Stimulated activated CD4-positive, alpha-beta T cell treated with anti-CD3 and anti-CD28 coated beads, Interleukin-4, amount 100 ng/mL, for 4 hours (primary cell): ENCODE measurements at regions not wholly inside any gene's neighbourhood (a gene's known extent, or its start where the extent isn't known, plus 50 kb on each side); places are given as distances from the start of the nearest gene placed in this dataset.

Experiments
- DNase-seq, 2 experiments: peaks; one replicate each; pipeline ENCODE4 v3.0.0-alpha.2; 2020

- no peak for DNase-seq
These were observed 411.4 kb downstream of the CCDC91 start for GRCh38 chr12:28601570-28602058.

DNA sequence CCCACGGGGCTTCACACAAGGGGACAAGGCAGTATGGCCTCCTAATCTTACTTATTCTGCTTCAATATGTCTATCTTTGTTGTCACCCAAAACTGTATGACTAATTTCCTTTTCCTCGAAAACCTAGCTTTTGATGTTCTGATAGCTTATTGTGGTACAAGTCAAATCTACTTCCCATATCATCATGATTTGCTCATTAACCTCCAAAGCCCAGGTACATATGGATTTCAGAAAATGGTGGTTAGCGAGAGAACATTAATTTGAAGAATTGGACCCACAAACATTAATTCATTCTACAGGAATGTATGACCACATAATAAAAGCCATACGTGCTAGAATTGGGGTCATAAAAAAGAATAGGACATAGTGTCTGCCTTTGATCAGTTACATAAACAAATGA, 412.5 kb downstream of the CCDC91 start:
- DNase-seq, result no peak

DNA sequence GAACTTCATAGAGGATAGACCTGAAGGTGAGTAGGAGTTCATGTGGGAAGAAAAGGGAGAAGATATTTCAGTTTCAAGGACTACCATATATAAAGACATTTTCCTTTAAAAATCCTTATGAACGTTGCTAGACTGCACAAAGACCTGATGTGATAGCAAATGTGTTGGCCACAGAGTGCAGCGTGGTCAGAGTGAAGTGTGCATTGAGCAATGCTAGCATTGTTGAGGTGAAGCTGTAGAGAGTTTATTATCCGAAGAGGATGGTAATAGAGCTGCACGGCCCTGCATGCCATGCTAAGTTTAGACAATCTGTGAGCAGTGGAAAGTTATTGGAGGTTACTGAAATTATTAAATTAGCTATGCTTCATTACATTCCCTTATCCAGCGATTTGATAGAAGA, 413.0 kb downstream of the CCDC91 start:
- no peak for DNase-seq

GRCh38 chr12:28603801-28604200, 413.5 kb downstream of the CCDC91 start:
- no peak for DNase-seq

GRCh38 chr12:28604240-28604639, 414.0 kb downstream of the CCDC91 start:
- DNase-seq, result no peak

DNA sequence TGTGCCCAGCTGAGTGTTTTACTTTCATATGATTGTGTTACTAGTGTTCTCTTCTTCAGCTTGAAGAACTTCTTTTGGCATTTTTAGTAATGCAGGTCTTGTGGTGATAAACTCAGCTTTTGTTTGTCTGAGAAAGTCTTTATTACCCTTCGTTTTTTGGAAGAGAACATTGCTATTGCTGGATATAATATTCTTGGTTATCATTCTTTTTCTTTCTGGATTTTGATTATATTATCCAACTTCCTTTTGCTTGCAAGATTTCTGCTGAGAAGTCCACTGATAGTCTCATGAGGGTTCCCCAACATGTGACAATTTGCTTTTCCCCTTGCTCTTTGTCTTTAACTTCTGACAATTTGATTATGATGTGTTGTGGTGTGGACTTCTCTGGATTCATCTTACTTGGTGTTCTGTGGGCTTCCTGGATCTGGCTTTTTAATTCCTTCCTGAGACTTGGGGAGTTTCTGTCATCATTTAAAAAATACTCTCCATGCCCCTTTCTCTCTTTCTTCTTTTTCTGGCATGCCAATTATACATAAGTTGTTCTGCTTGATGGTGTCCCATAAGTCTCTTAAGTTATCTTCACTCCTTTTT, 416.8 kb downstream of the CCDC91 start:
- no peak for DNase-seq

- DNase-seq, result no peak
These were observed 420.3 kb downstream of the CCDC91 start for GRCh38 chr12:28610401-28611114.

DNA sequence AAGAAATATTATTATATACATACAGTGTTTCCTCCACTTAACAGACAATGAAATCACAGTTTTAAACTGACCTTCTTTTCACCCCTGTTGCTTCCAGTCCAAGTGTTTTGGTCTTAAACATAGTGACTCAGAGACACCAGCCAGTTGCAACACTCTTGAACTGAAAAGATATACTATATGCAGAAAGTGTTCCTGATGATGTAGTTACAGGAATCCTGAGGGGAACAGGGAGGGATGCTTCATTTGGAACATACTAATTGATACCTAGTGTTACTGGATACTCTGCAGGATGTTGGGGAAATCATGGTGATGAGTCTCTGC, 420.8 kb downstream of the CCDC91 start:
- no peak for DNase-seq

- no peak for DNase-seq
These were observed 421.2 kb downstream of the CCDC91 start for GRCh38 chr12:28611449-28611848.

DNA sequence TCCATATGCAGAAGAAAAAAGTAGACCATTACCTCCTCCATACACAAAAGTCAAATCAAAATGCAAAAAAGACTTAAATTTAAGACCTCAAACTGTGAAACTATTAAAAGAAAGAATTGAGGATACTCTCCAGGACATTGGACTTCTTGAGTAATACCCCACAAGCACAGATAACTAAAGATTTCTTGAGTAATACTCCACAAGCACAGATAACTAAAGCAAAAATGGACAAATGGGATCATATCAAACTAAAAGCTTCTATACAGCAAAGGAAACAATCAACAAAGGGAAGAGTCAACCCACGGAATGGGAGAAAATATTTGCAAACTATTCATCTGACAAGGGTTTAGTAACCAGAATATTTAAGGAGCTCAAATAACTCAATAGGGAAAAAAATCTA, 427.9 kb downstream of the CCDC91 start:
- DNase-seq, result no peak

DNA sequence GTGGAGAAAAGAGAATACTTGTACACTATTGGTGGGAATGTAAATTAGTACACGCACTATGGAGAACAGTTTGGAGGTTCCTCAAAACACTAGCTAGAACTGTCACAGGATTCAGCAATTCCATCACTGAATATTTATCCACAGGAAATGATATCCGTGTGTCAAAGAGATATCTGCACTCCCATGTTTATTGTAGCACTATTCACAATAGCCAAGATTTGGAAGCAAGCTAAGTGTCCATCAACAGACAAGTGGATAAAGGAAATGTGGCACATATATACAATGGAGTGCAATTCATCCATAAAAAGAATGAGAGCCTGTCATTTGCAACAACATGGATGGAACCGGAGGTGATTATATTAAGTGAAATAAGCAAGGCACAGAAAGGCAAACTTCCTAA, 428.5 kb downstream of the CCDC91 start:
- no peak for DNase-seq

- no peak for DNase-seq
These were observed 430.0 kb downstream of the CCDC91 start for GRCh38 chr12:28620281-28620680.

DNA sequence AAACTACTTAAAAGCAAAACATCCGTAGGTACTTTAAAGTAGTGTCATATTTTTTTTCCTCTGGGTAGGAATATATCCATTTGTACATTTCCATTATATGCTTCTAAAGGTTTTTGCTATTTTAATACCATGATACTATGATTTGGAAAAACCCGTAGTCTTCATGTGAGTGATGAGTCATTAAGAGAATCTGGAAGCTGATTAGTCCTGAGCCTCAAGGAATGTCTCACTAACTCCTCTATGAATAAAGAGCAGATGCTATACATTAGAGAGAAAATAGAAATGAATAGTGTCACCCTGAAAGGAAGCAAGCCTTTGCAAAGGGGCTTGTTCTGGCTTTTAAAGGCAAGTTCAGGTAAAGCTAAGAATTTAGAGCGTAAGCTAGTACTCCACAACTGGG, 432.1 kb downstream of the CCDC91 start:
- no peak for DNase-seq

- no peak for DNase-seq
These were observed 436.2 kb downstream of the CCDC91 start for GRCh38 chr12:28626504-28626903.

DNA sequence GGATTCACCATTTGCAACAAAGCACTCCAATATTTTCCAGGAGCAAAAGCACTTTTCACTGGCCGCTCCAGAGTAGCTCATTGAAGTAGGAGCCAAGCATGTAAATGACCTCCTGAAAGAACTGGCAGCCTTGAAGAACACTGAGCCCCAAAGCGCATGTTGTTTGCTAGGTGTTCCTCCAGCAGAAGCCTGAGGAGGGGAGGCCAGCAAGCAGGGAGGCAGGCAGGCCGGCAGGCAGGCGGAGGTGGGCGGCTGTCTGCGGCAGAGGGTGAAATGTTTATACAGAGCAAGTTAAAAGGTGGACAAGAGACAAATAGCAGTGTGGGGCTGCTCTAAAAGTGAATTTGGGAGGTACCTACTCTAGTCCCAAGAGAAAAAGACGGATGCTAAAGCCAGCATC, 439.4 kb downstream of the CCDC91 start:
- no peak for DNase-seq

DNA sequence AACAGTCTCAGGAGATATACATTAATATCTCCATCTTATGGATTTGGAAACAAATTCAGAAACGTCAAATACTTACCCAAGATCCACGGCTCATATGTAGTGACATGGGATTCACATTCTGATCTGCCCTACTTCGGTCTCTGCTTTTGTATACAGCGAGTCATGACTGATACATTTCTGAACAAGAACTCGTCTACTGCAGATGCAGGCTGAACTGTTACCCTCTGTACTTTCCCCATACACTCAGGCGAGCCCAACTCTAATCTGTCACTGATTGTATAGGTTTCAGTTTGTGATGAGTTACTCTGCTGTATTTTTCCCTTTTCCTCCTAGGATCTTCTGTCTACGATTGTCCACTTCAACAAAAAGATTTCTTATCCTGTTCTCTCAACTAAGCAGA, 441.6 kb downstream of the CCDC91 start:
- no peak for DNase-seq

DNA sequence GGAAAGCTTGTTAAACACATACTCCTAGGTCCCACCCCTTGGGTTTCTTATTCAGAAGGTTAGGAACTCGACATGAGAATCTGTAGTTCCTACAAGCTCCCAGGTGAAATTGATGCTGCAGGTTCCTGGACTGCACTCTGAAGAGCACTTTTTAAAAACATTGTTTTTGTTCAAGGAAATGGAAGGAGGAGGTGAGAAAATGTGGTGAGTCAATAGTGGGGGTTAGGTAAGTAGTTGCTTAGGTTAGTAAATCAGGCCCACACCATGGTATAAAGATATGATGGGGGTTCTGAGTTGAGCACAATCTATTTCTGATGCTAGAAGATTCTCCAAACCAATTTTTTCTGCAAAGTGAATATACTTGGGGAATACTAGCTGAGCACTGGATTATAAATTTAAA, 450.3 kb downstream of the CCDC91 start:
- DNase-seq, result no peak

DNA sequence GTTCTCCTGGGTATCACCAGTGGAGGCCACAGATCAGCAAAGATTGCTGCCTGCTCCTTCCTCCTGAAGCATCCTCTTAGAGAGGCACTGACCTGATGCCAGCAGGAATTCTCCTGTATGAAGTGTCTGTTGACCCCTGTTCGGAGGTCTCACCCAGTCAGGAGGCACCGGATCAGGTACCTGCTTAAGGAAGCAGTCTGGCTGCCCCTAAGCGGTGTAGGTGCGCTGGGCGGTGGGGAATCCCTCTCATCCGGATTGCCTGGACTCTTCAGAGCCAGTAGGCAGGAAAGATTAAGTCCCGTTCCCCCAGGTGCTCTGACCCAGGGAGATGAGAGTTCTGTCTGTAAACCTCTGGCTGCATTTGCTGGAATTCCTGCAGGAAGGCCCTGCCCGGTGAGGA, 455.2 kb downstream of the CCDC91 start:
- no peak for DNase-seq

GRCh38 chr12:28645891-28646290, 455.6 kb downstream of the CCDC91 start:
- no peak for DNase-seq

GRCh38 chr12:28650906-28651305, 460.6 kb downstream of the CCDC91 start:
- no peak for DNase-seq

GRCh38 chr12:28652239-28652638, 462.0 kb downstream of the CCDC91 start:
- DNase-seq, result no peak

- no peak for DNase-seq
These were observed 467.1 kb upstream of the FAR2 start for GRCh38 chr12:28681980-28682379.

DNA sequence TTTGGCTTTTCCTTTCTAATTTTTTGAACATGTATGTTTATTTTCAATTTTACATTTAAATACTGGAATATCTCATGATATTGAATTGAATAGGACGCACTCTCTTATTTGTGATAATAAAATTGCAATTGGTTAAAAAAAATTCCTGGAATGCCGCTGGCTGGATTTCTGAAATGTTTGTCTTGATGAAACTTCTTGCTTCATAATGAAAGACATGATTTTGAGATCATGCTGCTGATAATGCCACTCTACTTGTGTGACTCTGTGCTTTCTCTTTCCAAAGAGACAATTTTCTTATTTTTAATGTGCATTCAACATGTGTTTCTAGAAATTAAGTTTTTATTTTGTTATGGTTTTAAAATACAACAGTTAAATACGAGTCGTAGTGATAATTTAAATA, 465.7 kb upstream of the FAR2 start:
- no peak for DNase-seq

GRCh38 chr12:28689398-28690175, 459.5 kb upstream of the FAR2 start:
- DNase-seq, result no peak
